ENCODE measurements at regions not wholly inside any gene's neighbourhood (a gene's known extent, or its start where the extent isn't known, plus 50 kb on each side); places are given as distances from the start of the nearest gene placed in this dataset.

DNA sequence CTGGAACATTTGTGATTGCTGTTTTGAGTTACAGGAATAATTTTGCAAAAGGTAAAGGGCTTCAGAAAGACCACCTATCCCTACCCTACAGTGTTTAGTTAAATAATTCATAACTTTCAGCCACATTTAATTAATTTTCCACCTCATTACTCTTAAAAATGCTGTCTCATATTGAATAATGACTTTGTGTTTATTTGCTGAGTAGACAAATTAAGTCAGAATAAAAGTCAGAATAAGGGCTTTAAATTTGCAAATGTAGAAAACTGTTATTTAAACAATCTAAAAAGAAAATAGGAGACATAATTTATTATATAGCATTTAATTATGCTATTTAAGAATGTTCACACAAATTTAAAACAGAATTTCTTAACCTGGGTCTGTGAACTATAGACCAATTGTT is 293.7 kb upstream of the RIMS1 start:
- TF ChIP-seq EZH2 (IDR thresholded peaks at IDR 0.05; ENCODE audit: borderline replicate concordance, low read depth, low read length, severe bottlenecking), result no peak
- TF ChIP-seq, protein P1, sequence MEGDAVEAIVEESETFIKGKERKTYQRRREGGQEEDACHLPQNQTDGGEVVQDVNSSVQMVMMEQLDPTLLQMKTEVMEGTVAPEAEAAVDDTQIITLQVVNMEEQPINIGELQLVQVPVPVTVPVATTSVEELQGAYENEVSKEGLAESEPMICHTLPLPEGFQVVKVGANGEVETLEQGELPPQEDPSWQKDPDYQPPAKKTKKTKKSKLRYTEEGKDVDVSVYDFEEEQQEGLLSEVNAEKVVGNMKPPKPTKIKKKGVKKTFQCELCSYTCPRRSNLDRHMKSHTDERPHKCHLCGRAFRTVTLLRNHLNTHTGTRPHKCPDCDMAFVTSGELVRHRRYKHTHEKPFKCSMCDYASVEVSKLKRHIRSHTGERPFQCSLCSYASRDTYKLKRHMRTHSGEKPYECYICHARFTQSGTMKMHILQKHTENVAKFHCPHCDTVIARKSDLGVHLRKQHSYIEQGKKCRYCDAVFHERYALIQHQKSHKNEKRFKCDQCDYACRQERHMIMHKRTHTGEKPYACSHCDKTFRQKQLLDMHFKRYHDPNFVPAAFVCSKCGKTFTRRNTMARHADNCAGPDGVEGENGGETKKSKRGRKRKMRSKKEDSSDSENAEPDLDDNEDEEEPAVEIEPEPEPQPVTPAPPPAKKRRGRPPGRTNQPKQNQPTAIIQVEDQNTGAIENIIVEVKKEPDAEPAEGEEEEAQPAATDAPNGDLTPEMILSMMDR (IDR thresholded peaks at IDR 0.05; ENCODE audit: borderline replicate concordance, extremely low read depth, low read length, poor library complexity, severe bottlenecking), result no peak

Data from DND-41 (cell line).